Liver (tissue), 3 donors: ENCODE measurements at regions not wholly inside any gene's neighbourhood (a gene's known extent, or its start where the extent isn't known, plus 50 kb on each side); places are given as distances from the start of the nearest gene placed in this dataset.

Source experiments
- CTCF ChIP-seq: fragments of 150-350 bp; IDR thresholded peaks from 2 replicates; pipeline ENCODE4 v1.5.1; 2017; ENCODE audit warnings: improper control_type of control experiment, low read depth, low read length; ENCODE audit not compliant: missing input control
- EGR1 ChIP-seq, 2 donors: IDR thresholded peaks; 2 replicates each; pipeline ENCODE4 v1.6.1; 2016 to 2018; ENCODE audit warnings: antibody characterized with exemption in 2 of 2, low read depth in 2 of 2
- FOXA1 ChIP-seq: IDR thresholded peaks from 2 replicates; pipeline ENCODE4 v1.6.1; 2016; ENCODE audit warnings: antibody characterized with exemption
- GABPA ChIP-seq, 2 donors: IDR thresholded peaks in 1 of 2; conservative IDR thresholded peaks in 1 of 2; 2 replicates each; pipeline ENCODE4 v1.6.1; 2016; ENCODE audit warnings: antibody characterized with exemption in 2 of 2, mild to moderate bottlenecking in 1 of 2, moderate library complexity in 1 of 2
- HNF4A ChIP-seq, 2 donors: conservative IDR thresholded peaks; 2 replicates each; pipeline ENCODE4 v1.6.1; 2016; ENCODE audit warnings: antibody characterized with exemption in 2 of 2, mild to moderate bottlenecking in 2 of 2
- JUND ChIP-seq, 2 donors: IDR thresholded peaks; 2 replicates each; pipeline ENCODE4 v1.6.1; 2016; ENCODE audit warnings: antibody characterized with exemption in 2 of 2
- MAX ChIP-seq: IDR thresholded peaks from 2 replicates; pipeline ENCODE4 v1.6.1; 2016; ENCODE audit warnings: antibody characterized with exemption
- RAD21 ChIP-seq, 2 donors: IDR thresholded peaks; 2 replicates each; pipeline ENCODE4 v1.6.1; 2016; ENCODE audit warnings: antibody characterized with exemption in 2 of 2, mild to moderate bottlenecking in 2 of 2
- REST ChIP-seq: IDR thresholded peaks from 2 replicates; pipeline ENCODE4 v1.6.1; 2016; ENCODE audit warnings: antibody characterized with exemption, mild to moderate bottlenecking
- RXRA ChIP-seq, 2 donors: IDR thresholded peaks; 2 replicates each; pipeline ENCODE4 v1.6.1; 2017 to 2018; ENCODE audit warnings: antibody characterized with exemption in 2 of 2, mild to moderate bottlenecking in 1 of 2
- TAF1 ChIP-seq: conservative IDR thresholded peaks from 2 replicates; pipeline ENCODE4 v1.6.1; 2016; ENCODE audit warnings: antibody characterized with exemption, mild to moderate bottlenecking
- YY1 ChIP-seq: IDR thresholded peaks from 2 replicates; pipeline ENCODE4 v1.6.1; 2016; ENCODE audit warnings: antibody characterized with exemption, mild to moderate bottlenecking
- ZBTB33 ChIP-seq: IDR thresholded peaks from 2 replicates; pipeline ENCODE4 v1.6.1; 2016; ENCODE audit warnings: antibody characterized with exemption
- TF ChIP-seq, protein P1 (sequence below): IDR thresholded peaks from 2 replicates; pipeline ENCODE4 v1.6.1; 2016; ENCODE audit warnings: antibody characterized with exemption
- donor health status: healthy.
- donor health status: healthy.

- no peak for TF ChIP-seq FOXA1
- TF ChIP-seq, protein P1, sequence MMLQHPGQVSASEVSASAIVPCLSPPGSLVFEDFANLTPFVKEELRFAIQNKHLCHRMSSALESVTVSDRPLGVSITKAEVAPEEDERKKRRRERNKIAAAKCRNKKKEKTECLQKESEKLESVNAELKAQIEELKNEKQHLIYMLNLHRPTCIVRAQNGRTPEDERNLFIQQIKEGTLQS, result no peak
- TF ChIP-seq CTCF, result no peak
- TF ChIP-seq MAX, result no peak
- TF ChIP-seq EGR1 (IDR thresholded peaks at IDR 0.05; ENCODE audit: low read depth in 2 of 2), result no peak
- no peak for TF ChIP-seq TAF1
- no peak for TF ChIP-seq JUND (IDR thresholded peaks at IDR 0.05)
- no peak for TF ChIP-seq ZBTB33
- no peak for TF ChIP-seq RXRA (IDR thresholded peaks at IDR 0.05)
- no peak for TF ChIP-seq GABPA (IDR thresholded peaks at IDR 0.05 in 1 of 2, conservative IDR thresholded peaks at IDR 0.05 in 1 of 2)
- TF ChIP-seq RAD21 (IDR thresholded peaks at IDR 0.05), result no peak
- no peak for TF ChIP-seq REST
- TF ChIP-seq HNF4A (conservative IDR thresholded peaks at IDR 0.05), result no peak
- no peak for TF ChIP-seq YY1
These were observed 530.5 kb upstream of the TLE4 start for GRCh38 chr9:79041266-79041665.
